Mucosa of rectum (tissue), 2 donors: ENCODE measurements at regions not wholly inside any gene's neighbourhood (a gene's known extent, or its start where the extent isn't known, plus 50 kb on each side); places are given as distances from the start of the nearest gene placed in this dataset.

Experiments
- H3K27ac ChIP-seq, 2 donors: one replicate each; pipeline ENCODE4 v1.7.0; 2013; ENCODE audit warnings: inconsistent platforms in 2 of 2, low read depth in 2 of 2, low read length in 2 of 2
- H3K27me3 ChIP-seq, 2 donors: one replicate each; pipeline ENCODE4 v1.7.0; 2013; ENCODE audit warnings: low read length in 2 of 2; ENCODE audit not compliant: control insufficient read depth in 2 of 2, insufficient read depth in 2 of 2
- H3K36me3 ChIP-seq, 2 donors: one replicate each; pipeline ENCODE4 v1.7.0; 2013; ENCODE audit warnings: low read length in 2 of 2; ENCODE audit not compliant: control insufficient read depth in 2 of 2, insufficient read depth in 2 of 2
- H3K4me1 ChIP-seq, 2 donors: one replicate each; pipeline ENCODE4 v1.7.0; 2013; ENCODE audit warnings: low read length in 2 of 2, mild to moderate bottlenecking in 1 of 2; ENCODE audit not compliant: control insufficient read depth in 2 of 2, insufficient read depth in 2 of 2
- H3K4me3 ChIP-seq, 2 donors: one replicate each; pipeline ENCODE4 v1.7.0; 2013; ENCODE audit warnings: low read length in 2 of 2
- H3K9ac ChIP-seq, 2 donors: one replicate each; pipeline ENCODE4 v1.7.0; 2013; ENCODE audit warnings: low read length in 2 of 2, low read depth in 1 of 2, mild to moderate bottlenecking in 1 of 2
- H3K9me3 ChIP-seq, 2 donors: one replicate each; pipeline ENCODE4 v1.7.0; 2013; ENCODE audit warnings: low read length in 2 of 2; ENCODE audit not compliant: control insufficient read depth in 2 of 2
- donor health status: healthy.
- donor health status: Normal muscosa, but diverticular disease.

- Histone ChIP-seq H3K27ac (no peak overlapping the region), H3K9me3 (no peaks in the 10 kb centered on the region)
Observed at GRCh38 chr6:134720353-134721059, 229.4 kb downstream of the ALDH8A1 start.

GRCh38 chr6:134719911-134720310 is 230.0 kb downstream of the ALDH8A1 start:
- H3K36me3 ChIP-seq: no peaks in the 10 kb centered on the region
- no peak overlapping the region for H3K4me3 ChIP-seq
- no peaks in the 10 kb centered on the region for H3K9me3 ChIP-seq
- H3K9ac ChIP-seq: no peak overlapping the region
- no peak overlapping the region for H3K27ac ChIP-seq
- no peaks in the 10 kb centered on the region for H3K27me3 ChIP-seq
- H3K4me1 ChIP-seq: peaks cover 0 to 4% of the 10 kb centered on the region in 2 donors

More at GRCh38 chr6:134720353-134721059, 229.4 kb downstream of the ALDH8A1 start:
- no peak overlapping the region for H3K4me3 ChIP-seq
- H3K9ac ChIP-seq: no peak overlapping the region
- H3K36me3 ChIP-seq: no peaks in the 10 kb centered on the region
- peaks cover 0 to 6% of the 10 kb centered on the region in 2 donors for H3K4me1 ChIP-seq
- no peaks in the 10 kb centered on the region for H3K27me3 ChIP-seq

GRCh38 chr6:134719286-134719685 is 230.6 kb downstream of the ALDH8A1 start:
- no peaks in the 10 kb centered on the region for H3K36me3 ChIP-seq
- H3K4me3 ChIP-seq: no peak overlapping the region
- H3K27ac ChIP-seq: no peak overlapping the region
- no peaks in the 10 kb centered on the region for H3K27me3 ChIP-seq
- no peaks in the 10 kb centered on the region for H3K4me1 ChIP-seq
- no peaks in the 10 kb centered on the region for H3K9me3 ChIP-seq
- no peak overlapping the region for H3K9ac ChIP-seq

GRCh38 chr6:134714679-134715078 is 235.2 kb downstream of the ALDH8A1 start:
- H3K9me3 ChIP-seq: no peaks in the 10 kb centered on the region
- no peaks in the 10 kb centered on the region for H3K36me3 ChIP-seq
- H3K27ac ChIP-seq: no peak overlapping the region
- no peaks in the 10 kb centered on the region for H3K27me3 ChIP-seq
- H3K4me3 ChIP-seq: no peak overlapping the region
- no peaks in the 10 kb centered on the region for H3K4me1 ChIP-seq
- H3K9ac ChIP-seq: no peak overlapping the region

- H3K27me3 ChIP-seq: no peaks in the 10 kb centered on the region
- H3K27ac ChIP-seq: no peak overlapping the region
- H3K4me1 ChIP-seq: no peaks in the 10 kb centered on the region
- no peaks in the 10 kb centered on the region for H3K36me3 ChIP-seq
- H3K9ac ChIP-seq: no peak overlapping the region
- no peaks in the 10 kb centered on the region for H3K9me3 ChIP-seq
- H3K4me3 ChIP-seq: no peak overlapping the region
Observed at GRCh38 chr6:134714113-134714512, 235.8 kb downstream of the ALDH8A1 start.

- Histone ChIP-seq H3K9ac (no peak overlapping the region), H3K9me3 (no peaks in the 10 kb centered on the region), H3K27me3 (no peaks in the 10 kb centered on the region), H3K27ac (no peak overlapping the region), H3K4me3 (no peak overlapping the region), H3K36me3 (no peaks in the 10 kb centered on the region), H3K4me1 (peaks cover 3 to 8% of the 10 kb centered on the region in 2 donors)
Observed at GRCh38 chr6:134712311-134712710, 237.6 kb downstream of the ALDH8A1 start.

GRCh38 chr6:134708079-134708478 is 241.8 kb downstream of the ALDH8A1 start:
- Histone ChIP-seq H3K4me3 (no peak overlapping the region), H3K27ac (peak overlapping the region; percentile 32 to 36), H3K27me3 (no peaks in the 10 kb centered on the region), H3K36me3 (no peaks in the 10 kb centered on the region), H3K4me1 (peaks cover 3 to 14% of the 10 kb centered on the region in 2 donors), H3K9ac (no peak overlapping the region), H3K9me3 (no peaks in the 10 kb centered on the region)

- Histone ChIP-seq H3K36me3 (no peaks in the 10 kb centered on the region), H3K9ac (no peak overlapping the region), H3K27ac (peak overlapping the region; percentile 32 to 36), H3K9me3 (no peaks in the 10 kb centered on the region), H3K4me3 (no peak overlapping the region), H3K4me1 (peaks cover 3 to 14% of the 10 kb centered on the region in 2 donors), H3K27me3 (no peaks in the 10 kb centered on the region)
Observed at GRCh38 chr6:134707342-134708031, 242.4 kb downstream of the ALDH8A1 start.

- no peaks in the 10 kb centered on the region for H3K9me3 ChIP-seq
- no peaks in the 10 kb centered on the region for H3K27me3 ChIP-seq
- no peak overlapping the region for H3K4me3 ChIP-seq
- no peak overlapping the region for H3K27ac ChIP-seq
- H3K4me1 ChIP-seq: peaks cover 3 to 14% of the 10 kb centered on the region in 2 donors
- no peak overlapping the region for H3K9ac ChIP-seq
- H3K36me3 ChIP-seq: no peaks in the 10 kb centered on the region
Observed at GRCh38 chr6:134706806-134707205, 243.1 kb downstream of the ALDH8A1 start.

GRCh38 chr6:134706153-134706552 is 243.7 kb downstream of the ALDH8A1 start:
- Histone ChIP-seq H3K36me3 (no peaks in the 10 kb centered on the region), H3K27me3 (no peaks in the 10 kb centered on the region), H3K4me1 (peaks cover 3 to 14% of the 10 kb centered on the region in 2 donors), H3K4me3 (no peak overlapping the region), H3K27ac (no peak overlapping the region), H3K9me3 (no peaks in the 10 kb centered on the region), H3K9ac (no peak overlapping the region)
